K562 (cell line): ENCODE measurements at regions not wholly inside any gene's neighbourhood (a gene's known extent, or its start where the extent isn't known, plus 50 kb on each side); places are given as distances from the start of the nearest gene placed in this dataset.
"Not testable (repeated sequence)": the region's sequence is repeated elsewhere in the genome, so short reads cannot be mapped to it uniquely, and the experiment has no call there.

Experiments used
- DPF2 ChIP-seq: fragments of 450-650 bp; IDR thresholded peaks from 2 replicates; pipeline ENCODE4 v1.6.1; 2016
- E2F3 ChIP-seq: fragments of 250-450 bp; sonication (Bioruptor Pico); IDR thresholded peaks from 2 replicates; pipeline ENCODE4 v1.4.0; 2020; ENCODE audit warnings: mild to moderate bottlenecking
- ETV6 ChIP-seq, 3 experiments: fragments of 150-350 bp in 1 of 3; sonication (generic) in 1 of 3; formaldehyde crosslinking in 1 of 3; IDR thresholded peaks; 2 replicates each; pipeline versions ENCODE4 v1.6.1 to v1.8.0; 2014 to 2022; ENCODE audit warnings: borderline replicate concordance in 2 of 3, low read depth in 2 of 3, antibody characterized with exemption in 1 of 3, low read length in 1 of 3, mild to moderate bottlenecking in 1 of 3, missing genetic modification reagents in 1 of 3
- NR3C1 ChIP-seq: sonication (generic); formaldehyde crosslinking; IDR thresholded peaks from 2 replicates; pipeline ENCODE4 v1.8.1; 2022; ENCODE audit warnings: missing genetic modification reagents
- POLR2AphosphoS2 ChIP-seq: IDR thresholded peaks from 2 replicates; pipeline ENCODE4 v1.6.1; 2012; ENCODE audit warnings: low read length, improper control_type of control experiment
- POLR2AphosphoS5 ChIP-seq: IDR thresholded peaks from 2 replicates; pipeline ENCODE4 v1.6.1; 2011; ENCODE audit warnings: mild to moderate bottlenecking, low read depth, low read length, moderate library complexity; ENCODE audit not compliant: control insufficient read depth, insufficient read depth
- SIN3A ChIP-seq, 2 experiments: fragments of 150-350 bp in 1 of 2; IDR thresholded peaks; 2 replicates each; pipeline ENCODE4 v1.6.1; 2011 to 2016; ENCODE audit warnings: borderline replicate concordance in 2 of 2, low read depth in 2 of 2, low read length in 2 of 2, mild to moderate bottlenecking in 2 of 2, moderate library complexity in 2 of 2; ENCODE audit not compliant: control insufficient read depth in 1 of 2
- TGIF2 ChIP-seq: sonication (generic); formaldehyde crosslinking; IDR thresholded peaks from 2 replicates; pipeline ENCODE4 v1.8.1; 2022; ENCODE audit warnings: mild to moderate bottlenecking, missing genetic modification reagents, moderate library complexity
- ZKSCAN3 ChIP-seq: fragments of 250-450 bp; sonication (Bioruptor Pico); IDR thresholded peaks from 2 replicates; pipeline ENCODE4 v1.4.0; 2020
- ZNF133 ChIP-seq: fragments of 250-450 bp; sonication (Bioruptor Pico); IDR thresholded peaks from 2 replicates; pipeline ENCODE4 v1.4.0; 2020; ENCODE audit warnings: mild to moderate bottlenecking
- ZNF253 ChIP-seq: fragments of 250-450 bp; sonication (Bioruptor Pico); conservative IDR thresholded peaks from 2 replicates; pipeline ENCODE4 v1.6.1; 2021; ENCODE audit warnings: mild to moderate bottlenecking
- TF ChIP-seq, protein P1 (sequence below): fragments of 450-650 bp; IDR thresholded peaks from 2 replicates; pipeline ENCODE4 v1.6.1; 2014; ENCODE audit warnings: low read depth, mild to moderate bottlenecking, moderate library complexity, borderline replicate concordance
- TF ChIP-seq, protein P2 (sequence below): sonication (generic); formaldehyde crosslinking; IDR thresholded peaks from 2 replicates; pipeline ENCODE4 v1.9.0; 2022; ENCODE audit warnings: mild to moderate bottlenecking, missing genetic modification reagents
- TF ChIP-seq, protein P3 (sequence below): fragments of 250-450 bp; sonication (Bioruptor Pico); IDR thresholded peaks from 2 replicates; pipeline ENCODE4 v1.5.0; 2020; ENCODE audit warnings: mild to moderate bottlenecking, borderline replicate concordance

DNA sequence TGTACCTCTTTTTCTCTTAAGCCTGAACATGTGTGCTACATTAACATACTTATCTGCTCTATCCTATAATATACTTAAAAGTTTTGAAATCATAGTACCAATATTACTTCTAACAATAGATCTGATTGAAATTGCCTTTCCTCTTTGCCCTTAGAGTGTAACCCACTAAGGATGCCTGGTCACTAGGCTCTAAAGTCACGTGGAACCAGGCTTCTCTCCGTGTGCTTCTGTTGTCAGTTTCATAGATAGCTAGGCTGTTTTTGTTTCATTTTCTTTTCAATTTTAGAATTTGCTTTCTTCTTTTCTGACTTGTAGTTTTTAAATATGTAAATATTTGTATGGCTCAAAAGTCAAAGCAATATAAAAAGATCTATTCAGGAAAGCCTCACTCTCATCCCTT, 100.5 kb upstream of the PZP start:
- not testable (repeated sequence) for TF ChIP-seq TGIF2; DPF2; SIN3A (IDR thresholded peaks at IDR 0.05; ENCODE audit: borderline replicate concordance in 2 of 2, control insufficient read depth in 1 of 2, low read depth in 2 of 2, low read length in 2 of 2); ZKSCAN3 (CRISPR knock-in tag); ETV6 (IDR thresholded peaks at IDR 0.05; ENCODE audit: borderline replicate concordance in 1 of 2, low read depth in 2 of 2, low read length in 1 of 2); ETV6 (CRISPR knock-in tag; IDR thresholded peaks at IDR 0.05; ENCODE audit: borderline replicate concordance); POLR2AphosphoS2; POLR2AphosphoS5; E2F3; ZNF253 (CRISPR knock-in tag); NR3C1 (CRISPR knock-in tag); ZNF133 (CRISPR knock-in tag)
- TF ChIP-seq, protein P1, sequence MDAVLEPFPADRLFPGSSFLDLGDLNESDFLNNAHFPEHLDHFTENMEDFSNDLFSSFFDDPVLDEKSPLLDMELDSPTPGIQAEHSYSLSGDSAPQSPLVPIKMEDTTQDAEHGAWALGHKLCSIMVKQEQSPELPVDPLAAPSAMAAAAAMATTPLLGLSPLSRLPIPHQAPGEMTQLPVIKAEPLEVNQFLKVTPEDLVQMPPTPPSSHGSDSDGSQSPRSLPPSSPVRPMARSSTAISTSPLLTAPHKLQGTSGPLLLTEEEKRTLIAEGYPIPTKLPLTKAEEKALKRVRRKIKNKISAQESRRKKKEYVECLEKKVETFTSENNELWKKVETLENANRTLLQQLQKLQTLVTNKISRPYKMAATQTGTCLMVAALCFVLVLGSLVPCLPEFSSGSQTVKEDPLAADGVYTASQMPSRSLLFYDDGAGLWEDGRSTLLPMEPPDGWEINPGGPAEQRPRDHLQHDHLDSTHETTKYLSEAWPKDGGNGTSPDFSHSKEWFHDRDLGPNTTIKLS, result not testable (repeated sequence)
- TF ChIP-seq, protein P2, sequence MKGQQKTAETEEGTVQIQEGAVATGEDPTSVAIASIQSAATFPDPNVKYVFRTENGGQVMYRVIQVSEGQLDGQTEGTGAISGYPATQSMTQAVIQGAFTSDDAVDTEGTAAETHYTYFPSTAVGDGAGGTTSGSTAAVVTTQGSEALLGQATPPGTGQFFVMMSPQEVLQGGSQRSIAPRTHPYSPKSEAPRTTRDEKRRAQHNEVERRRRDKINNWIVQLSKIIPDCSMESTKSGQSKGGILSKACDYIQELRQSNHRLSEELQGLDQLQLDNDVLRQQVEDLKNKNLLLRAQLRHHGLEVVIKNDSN (CRISPR knock-in tag), result not testable (repeated sequence)
- TF ChIP-seq, protein P3, sequence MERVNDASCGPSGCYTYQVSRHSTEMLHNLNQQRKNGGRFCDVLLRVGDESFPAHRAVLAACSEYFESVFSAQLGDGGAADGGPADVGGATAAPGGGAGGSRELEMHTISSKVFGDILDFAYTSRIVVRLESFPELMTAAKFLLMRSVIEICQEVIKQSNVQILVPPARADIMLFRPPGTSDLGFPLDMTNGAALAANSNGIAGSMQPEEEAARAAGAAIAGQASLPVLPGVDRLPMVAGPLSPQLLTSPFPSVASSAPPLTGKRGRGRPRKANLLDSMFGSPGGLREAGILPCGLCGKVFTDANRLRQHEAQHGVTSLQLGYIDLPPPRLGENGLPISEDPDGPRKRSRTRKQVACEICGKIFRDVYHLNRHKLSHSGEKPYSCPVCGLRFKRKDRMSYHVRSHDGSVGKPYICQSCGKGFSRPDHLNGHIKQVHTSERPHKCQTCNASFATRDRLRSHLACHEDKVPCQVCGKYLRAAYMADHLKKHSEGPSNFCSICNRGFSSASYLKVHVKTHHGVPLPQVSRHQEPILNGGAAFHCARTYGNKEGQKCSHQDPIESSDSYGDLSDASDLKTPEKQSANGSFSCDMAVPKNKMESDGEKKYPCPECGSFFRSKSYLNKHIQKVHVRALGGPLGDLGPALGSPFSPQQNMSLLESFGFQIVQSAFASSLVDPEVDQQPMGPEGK, result not testable (repeated sequence)
